Aorta (tissue), 5 donors: ENCODE measurements at regions not wholly inside any gene's neighbourhood (a gene's known extent, or its start where the extent isn't known, plus 50 kb on each side); places are given as distances from the start of the nearest gene placed in this dataset.

Experiments used
- ATAC-seq: fragments of 200-7000 bp; cut with Tn5 transposase; one replicate; pipeline ENCODE4 v1.9.1; 2022; ENCODE audit warnings: moderate library complexity; ENCODE audit not compliant: low FRiP score
- DNase-seq, 2 donors: peaks; one replicate each; pipeline ENCODE4 v3.0.0-alpha.2; 2020
- H3K27ac ChIP-seq, 2 donors: one replicate each; pipeline ENCODE4 v1.5.1; 2013; ENCODE audit warnings: low read length in 2 of 2, mild to moderate bottlenecking in 2 of 2, moderate library complexity in 2 of 2, control low read depth in 1 of 2, inconsistent platforms in 1 of 2, low read depth in 1 of 2
- H3K27me3 ChIP-seq, 2 donors: one replicate each; pipeline ENCODE4 v1.6.1; 2013; ENCODE audit warnings: control low read depth in 1 of 2, low read length in 1 of 2, mild to moderate bottlenecking in 1 of 2, moderate library complexity in 1 of 2; ENCODE audit not compliant: insufficient read depth in 2 of 2, control insufficient read depth in 1 of 2
- H3K36me3 ChIP-seq, 2 donors: one replicate each; pipeline ENCODE4 v1.6.1; 2013; ENCODE audit warnings: control low read depth in 1 of 2, low read length in 1 of 2, mild to moderate bottlenecking in 1 of 2; ENCODE audit not compliant: insufficient read depth in 2 of 2, control insufficient read depth in 1 of 2
- H3K4me1 ChIP-seq, 2 donors: one replicate each; pipeline ENCODE4 v1.6.1; 2013; ENCODE audit warnings: low read length in 2 of 2, control low read depth in 1 of 2, mild to moderate bottlenecking in 1 of 2, moderate library complexity in 1 of 2; ENCODE audit not compliant: insufficient read depth in 2 of 2, control insufficient read depth in 1 of 2
- H3K4me3 ChIP-seq, 2 donors: one replicate each; pipeline ENCODE4 v1.5.1; 2013; ENCODE audit warnings: low read length in 2 of 2, control low read depth in 1 of 2, mild to moderate bottlenecking in 1 of 2
- H3K9me3 ChIP-seq: one replicate; pipeline ENCODE4 v1.6.1; 2013; ENCODE audit warnings: mild to moderate bottlenecking, low read length; ENCODE audit not compliant: control insufficient read depth
- WGBS, 2 donors: extraction: QIAGEN DNeasy Blood & Tissue Kit; methylation state at CpG; one replicate each; pipeline ENCODE4 v1.1.7; 2013; 5-methylcytosine and 5-hydroxymethylcytosine counted together
- intact Hi-C, 2 donors: fragments of 100-400 bp; cut with DNase I; formaldehyde crosslinking; loops; one replicate each; pipeline versions ENCODE4 v1.14.2 to v1.15.0; 2022
- donor health status: healthy with polysubstance abuse.
- donor health status: Bipolar disorder and iron deficiency.
- donor health status: DM: no; HTN: no; CAD: no.
- donor health status: DM: no; HTN: no; CAD: no.
- donor health status: DM: yes; HTN: yes; CAD: no.

DNA sequence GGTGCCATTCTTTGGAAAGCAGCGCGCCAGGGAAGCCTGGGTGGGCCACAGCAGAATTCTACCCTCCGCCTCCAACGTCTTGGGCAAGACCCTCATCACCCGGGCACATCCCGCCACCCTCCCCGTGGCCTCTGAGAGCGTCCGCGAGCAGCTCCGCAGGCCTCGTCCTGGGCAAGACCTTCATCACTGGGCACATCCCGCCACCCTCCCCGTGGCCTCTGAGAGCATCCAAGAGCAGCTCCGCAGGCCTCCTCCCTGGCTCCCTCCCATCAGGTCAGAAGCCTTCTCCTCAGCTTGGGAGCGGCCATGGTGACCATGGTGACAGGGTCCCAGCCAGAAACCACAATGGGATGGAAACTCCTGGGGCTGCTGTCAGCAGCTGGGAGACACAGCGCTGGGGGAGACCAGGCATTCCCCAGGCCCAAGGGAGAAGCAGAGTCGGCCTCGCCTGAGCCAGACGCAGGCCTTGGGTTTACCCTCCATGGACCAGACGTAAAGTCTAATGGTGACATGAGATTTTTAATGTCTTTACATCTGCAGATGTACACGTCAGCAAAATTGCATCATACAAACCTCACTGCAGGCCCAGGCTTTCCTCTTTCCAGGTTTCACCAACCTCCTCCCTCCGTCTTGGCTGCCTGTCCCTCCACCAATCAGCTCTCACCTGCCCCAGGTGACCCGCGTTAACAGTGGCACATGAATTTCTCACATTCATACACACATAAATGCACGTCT is 55.1 kb upstream of the PPP2R2D start:
- intact Hi-C loops = no loop called here
- H3K4me1 ChIP-seq = no peaks in the 10 kb centered on the region
- WGBS, 2 donors = 82 to 83% methylated on average over 26 of the region's 26 CpGs
- H3K9me3 ChIP-seq = no peaks in the 10 kb centered on the region
- ATAC-seq (no peak), DNase-seq (peak; percentile 33 to 60)
- no peaks in the 10 kb centered on the region for H3K27me3 ChIP-seq
- H3K27ac ChIP-seq = no peak overlapping the region
- H3K36me3 ChIP-seq = no peaks in the 10 kb centered on the region
- no peak overlapping the region for H3K4me3 ChIP-seq

DNA sequence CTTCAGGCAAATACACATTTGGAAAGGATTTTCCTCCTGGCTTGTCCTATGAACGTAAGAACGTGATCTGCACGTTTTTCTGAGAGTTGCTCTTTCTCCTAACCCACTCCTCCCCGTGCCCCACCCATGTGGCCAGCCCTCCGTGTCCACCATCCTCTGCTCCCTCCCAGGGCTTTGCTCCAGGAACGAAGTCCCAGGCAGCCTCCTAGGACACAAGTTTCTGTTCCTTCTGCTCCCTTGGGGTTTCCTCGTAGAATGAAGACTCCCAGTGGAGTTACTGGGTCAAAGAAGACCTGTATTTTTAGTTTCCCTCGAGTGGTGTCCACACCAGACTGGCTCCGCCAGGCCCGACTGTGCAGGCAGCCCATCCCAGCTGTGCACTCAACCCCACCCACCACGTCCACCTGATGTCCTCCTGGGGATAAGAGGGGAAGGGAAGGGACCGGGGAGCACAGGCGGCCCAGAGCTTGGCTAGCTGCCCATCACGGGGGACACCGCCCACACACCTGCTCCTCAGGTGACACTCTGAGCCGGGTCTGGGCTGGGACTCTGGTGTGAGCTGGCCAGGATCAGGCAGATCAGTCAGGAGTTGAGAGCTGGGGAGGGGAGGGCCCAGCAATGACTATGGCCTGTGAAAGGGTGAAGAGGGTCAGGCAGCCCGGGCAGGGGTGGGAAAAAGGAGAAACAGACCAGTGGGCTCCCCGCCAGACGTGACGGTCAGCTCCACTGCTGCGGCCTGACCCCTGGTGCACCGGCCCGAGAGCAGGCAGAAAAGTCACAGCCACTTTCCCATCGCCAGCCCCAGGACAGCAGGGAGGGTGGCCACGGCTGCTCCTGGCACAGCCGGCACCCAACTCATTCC is 54.3 kb upstream of the PPP2R2D start:
- no peaks in the 10 kb centered on the region for H3K36me3 ChIP-seq
- ATAC-seq (no peak), DNase-seq (peak; percentile 30 to 62)
- no peak overlapping the region for H3K4me3 ChIP-seq
- H3K9me3 ChIP-seq = no peaks in the 10 kb centered on the region
- H3K4me1 ChIP-seq = no peaks in the 10 kb centered on the region
- intact Hi-C loops = no loop called here
- 64 to 69% methylated on average over 26 of the region's 26 CpGs for WGBS, 2 donors
- no peak overlapping the region for H3K27ac ChIP-seq
- no peaks in the 10 kb centered on the region for H3K27me3 ChIP-seq

DNA sequence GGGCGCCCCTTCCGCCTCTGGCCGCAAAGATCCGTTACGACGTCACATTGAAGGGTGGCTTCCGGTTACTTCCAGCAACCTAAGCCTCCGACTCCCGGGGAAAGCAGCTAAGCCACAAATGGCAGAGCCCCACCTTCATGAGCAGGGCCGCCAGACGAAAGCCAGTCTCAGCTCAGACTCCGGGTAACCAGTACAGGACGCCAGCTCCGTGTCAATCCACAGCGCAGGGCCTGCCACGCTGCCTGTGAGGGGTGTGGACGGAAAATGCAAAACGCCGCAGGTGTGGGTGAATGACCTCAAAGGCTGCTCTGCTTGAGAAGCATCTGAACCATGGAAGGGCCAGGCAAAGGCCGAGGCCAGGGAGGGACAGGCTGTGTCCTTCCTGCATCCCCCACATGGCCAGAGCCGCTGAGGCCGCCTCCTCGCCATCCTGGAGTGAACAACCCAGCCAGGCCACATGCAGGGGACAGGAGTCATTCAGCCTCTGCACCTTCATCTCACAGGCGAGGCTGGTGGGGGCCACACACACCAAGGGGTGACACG is 53.5 kb upstream of the PPP2R2D start:
- no peaks in the 10 kb centered on the region for H3K9me3 ChIP-seq
- no peak for ATAC-seq
- no peaks in the 10 kb centered on the region for H3K4me1 ChIP-seq
- H3K36me3 ChIP-seq = no peaks in the 10 kb centered on the region
- intact Hi-C loops = no loop called here
- no peak overlapping the region for H3K4me3 ChIP-seq
- DNase-seq = peak; percentile 22 to 57
- 71 to 78% methylated on average over 25 of the region's 25 CpGs for WGBS, 2 donors
- no peaks in the 10 kb centered on the region for H3K27me3 ChIP-seq
- no peak overlapping the region for H3K27ac ChIP-seq

DNA sequence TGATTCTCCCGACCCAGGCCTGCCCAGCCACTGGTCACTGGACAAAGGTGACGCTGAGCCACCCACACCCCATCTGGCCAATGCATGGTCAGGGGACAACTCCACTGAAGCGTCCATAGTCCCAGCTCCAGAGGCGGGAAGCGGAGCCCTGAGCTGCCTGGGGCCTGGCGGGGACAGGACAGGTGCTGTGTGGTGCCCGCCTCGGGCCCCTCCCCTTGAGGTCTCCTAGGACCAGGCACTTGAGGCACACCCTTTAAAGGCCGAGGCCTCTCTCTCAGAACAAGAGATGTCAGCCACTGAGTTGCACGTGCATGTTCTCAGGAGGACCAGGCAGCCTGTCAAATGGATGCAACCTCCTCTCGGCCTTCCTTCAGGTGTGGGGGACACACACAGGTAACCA is 52.5 kb upstream of the PPP2R2D start:
- ATAC-seq (no peak), DNase-seq (peak; percentile 35 to 49)
- no peaks in the 10 kb centered on the region for H3K36me3 ChIP-seq
- intact Hi-C loops = no loop called here
- H3K4me3 ChIP-seq = no peak overlapping the region
- no peaks in the 10 kb centered on the region for H3K4me1 ChIP-seq
- WGBS, 2 donors = 83 to 85% methylated on average over 11 of the region's 11 CpGs
- H3K27me3 ChIP-seq = no peaks in the 10 kb centered on the region
- no peak overlapping the region for H3K27ac ChIP-seq
- H3K9me3 ChIP-seq = no peaks in the 10 kb centered on the region

DNA sequence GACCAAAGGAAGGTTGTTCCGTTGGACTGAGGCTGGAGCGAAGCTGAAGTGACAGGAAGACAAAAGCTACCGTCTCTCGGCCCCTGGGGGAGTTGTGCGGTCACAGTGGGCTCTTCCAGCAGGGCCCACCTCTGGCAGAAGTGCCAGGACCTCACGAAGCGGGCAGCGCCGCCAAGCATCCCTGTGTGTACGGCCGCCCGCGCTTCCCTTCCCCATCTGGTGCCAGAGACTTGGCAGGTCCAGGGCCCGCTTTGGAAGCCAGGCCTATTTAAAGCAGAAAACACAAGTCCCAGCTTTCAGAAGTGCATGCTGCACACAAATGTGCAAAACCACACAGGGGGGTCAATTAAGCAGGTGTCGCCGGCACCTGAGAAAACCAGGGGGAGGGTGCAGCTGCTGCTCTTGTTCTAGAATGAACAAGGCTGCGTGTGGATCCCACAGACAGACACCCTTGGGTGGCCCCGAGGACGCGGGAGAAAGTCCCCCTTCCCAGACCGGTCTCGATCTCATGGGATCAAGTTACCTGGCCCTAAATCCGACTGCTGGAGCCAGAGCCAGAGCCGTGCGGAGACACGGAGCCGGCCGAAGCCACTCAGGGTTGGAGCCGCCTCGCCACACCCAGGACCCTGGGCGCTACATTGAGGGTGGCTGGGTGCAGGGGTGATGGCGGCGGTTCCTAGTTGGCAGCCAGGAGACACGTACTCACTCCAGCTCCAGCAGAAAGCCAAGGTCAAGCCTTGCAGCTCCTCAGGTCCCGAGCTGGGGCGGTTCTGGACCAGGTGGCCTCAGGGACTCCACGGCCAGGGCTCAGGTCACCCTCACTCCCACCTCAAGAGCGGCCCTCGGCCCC is 51.8 kb upstream of the PPP2R2D start:
- no peaks in the 10 kb centered on the region for H3K9me3 ChIP-seq
- no peaks in the 10 kb centered on the region for H3K27me3 ChIP-seq
- no peak overlapping the region for H3K27ac ChIP-seq
- intact Hi-C loops = no loop called here
- ATAC-seq (no peak), DNase-seq (peak; percentile 28 to 71)
- no peak overlapping the region for H3K4me3 ChIP-seq
- H3K4me1 ChIP-seq = no peaks in the 10 kb centered on the region
- H3K36me3 ChIP-seq = no peaks in the 10 kb centered on the region
- WGBS, 2 donors = 86 to 88% methylated on average over 39 of the region's 39 CpGs

DNA sequence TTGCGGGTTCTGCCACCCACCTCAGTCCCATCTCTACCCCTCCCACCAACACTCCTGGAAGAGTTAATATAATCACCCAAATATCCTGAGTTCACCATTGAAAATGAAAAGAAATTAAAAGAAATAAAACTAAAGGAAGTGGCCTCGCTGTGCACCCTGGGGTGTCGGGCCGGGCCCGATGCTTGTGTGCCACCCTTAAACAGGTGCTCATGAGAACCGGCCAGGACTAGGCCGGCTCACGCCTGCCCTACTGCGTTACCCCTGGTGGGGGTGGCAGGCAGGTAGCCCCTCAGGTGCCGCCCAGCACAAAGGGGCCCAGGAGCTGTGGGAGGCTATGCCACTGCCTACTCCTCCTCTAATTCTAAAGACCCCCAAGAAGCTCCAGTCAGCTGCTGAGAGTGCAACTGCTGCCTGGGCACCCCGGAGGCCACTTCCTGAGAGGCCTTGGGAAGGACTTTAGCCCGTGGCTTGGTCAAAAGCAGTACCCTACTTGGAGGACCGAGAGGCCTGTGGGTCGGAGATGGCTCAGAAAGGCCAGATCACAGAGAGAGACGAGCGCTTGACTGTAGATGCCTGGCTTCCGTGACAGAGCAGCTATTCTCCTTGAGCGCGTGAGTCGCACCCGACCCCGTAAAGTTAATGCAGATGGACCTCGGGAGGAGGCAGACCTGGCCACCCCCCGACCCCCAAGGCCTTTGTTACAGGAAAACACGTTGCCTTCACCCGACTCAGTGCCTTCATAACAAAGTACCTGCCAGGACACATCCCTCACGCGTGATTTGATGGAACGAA is 51.0 kb upstream of the PPP2R2D start:
- H3K27ac ChIP-seq = no peak overlapping the region
- no peaks in the 10 kb centered on the region for H3K4me1 ChIP-seq
- no peaks in the 10 kb centered on the region for H3K27me3 ChIP-seq
- intact Hi-C loops = no loop called here
- DNase-seq (peak; percentile 19 to 60), ATAC-seq (no peak)
- no peaks in the 10 kb centered on the region for H3K36me3 ChIP-seq
- WGBS, 2 donors = 83 to 88% methylated on average over 29 of the region's 29 CpGs
- H3K9me3 ChIP-seq = no peaks in the 10 kb centered on the region
- H3K4me3 ChIP-seq = no peak overlapping the region

DNA sequence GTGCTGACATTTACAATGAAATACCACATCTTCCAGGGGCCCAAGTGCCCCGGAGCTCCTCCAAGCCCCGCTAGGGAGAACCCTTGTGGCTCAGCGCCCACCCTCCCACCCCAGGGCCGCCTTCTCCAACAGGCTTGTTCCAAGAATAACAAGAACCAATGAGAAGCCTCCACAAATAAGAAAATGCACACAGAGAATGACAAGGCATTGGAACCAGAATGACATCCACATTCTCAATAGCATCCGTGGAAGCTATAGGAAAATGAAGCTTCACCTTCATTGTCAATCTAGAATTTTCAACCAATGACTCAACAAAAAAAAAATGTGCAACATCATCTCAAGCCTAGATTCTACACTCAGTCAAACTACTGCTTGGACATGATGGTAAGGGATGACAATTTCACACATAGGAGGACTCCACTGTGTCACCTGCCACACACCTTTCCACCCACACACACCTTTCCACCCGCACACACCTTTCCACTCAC is 50.4 kb upstream of the PPP2R2D start:
- ATAC-seq (no peak), DNase-seq (peak in 1 of 2 donors; percentile 6)
- no peaks in the 10 kb centered on the region for H3K36me3 ChIP-seq
- H3K27me3 ChIP-seq = no peaks in the 10 kb centered on the region
- 46 to 48% methylated on average over 6 of the region's 6 CpGs for WGBS, 2 donors
- no peak overlapping the region for H3K4me3 ChIP-seq
- no peaks in the 10 kb centered on the region for H3K9me3 ChIP-seq
- H3K27ac ChIP-seq = no peak overlapping the region
- H3K4me1 ChIP-seq = no peaks in the 10 kb centered on the region
- intact Hi-C loops = no loop called here
